Testis (tissue), 2 donors: ENCODE measurements at regions not wholly inside any gene's neighbourhood (a gene's known extent, or its start where the extent isn't known, plus 50 kb on each side); places are given as distances from the start of the nearest gene placed in this dataset.

Experiments
- POLR2A ChIP-seq: fragments of 450-650 bp; IDR thresholded peaks from one replicate; pipeline ENCODE4 v1.6.1; 2017; ENCODE audit warnings: antibody characterized with exemption, mild to moderate bottlenecking, moderate library complexity
- TF ChIP-seq, protein P1 (sequence below), 3 experiments: fragments of 450-650 bp in 2 of 3; fragments of 200-600 bp in 1 of 3; sonication (generic) in 1 of 3; IDR thresholded peaks; one replicate each; pipeline ENCODE4 v1.5.1; 2016 to 2019; ENCODE audit warnings: antibody characterized with exemption in 3 of 3, mild to moderate bottlenecking in 2 of 3, moderate library complexity in 1 of 3

DNA sequence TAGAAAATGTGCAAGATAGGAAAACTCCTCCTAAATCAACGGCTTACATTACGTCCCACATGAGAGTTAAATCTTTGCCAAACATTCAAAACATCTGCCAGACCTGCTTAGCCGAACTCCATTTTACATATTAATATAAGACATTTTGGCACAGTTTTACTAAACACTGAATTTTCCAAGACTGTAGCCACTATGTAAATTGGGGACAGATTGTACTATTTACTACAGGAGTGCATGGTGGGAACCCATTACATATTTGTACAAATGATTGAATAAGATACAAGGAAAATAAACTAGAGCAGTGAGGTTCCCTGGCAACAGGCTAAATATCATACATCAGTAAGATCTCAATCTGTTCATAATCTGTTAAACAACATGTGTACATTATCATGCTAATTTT, 1234.4 kb downstream of the KCNT2 start:
- TF ChIP-seq, protein P1, sequence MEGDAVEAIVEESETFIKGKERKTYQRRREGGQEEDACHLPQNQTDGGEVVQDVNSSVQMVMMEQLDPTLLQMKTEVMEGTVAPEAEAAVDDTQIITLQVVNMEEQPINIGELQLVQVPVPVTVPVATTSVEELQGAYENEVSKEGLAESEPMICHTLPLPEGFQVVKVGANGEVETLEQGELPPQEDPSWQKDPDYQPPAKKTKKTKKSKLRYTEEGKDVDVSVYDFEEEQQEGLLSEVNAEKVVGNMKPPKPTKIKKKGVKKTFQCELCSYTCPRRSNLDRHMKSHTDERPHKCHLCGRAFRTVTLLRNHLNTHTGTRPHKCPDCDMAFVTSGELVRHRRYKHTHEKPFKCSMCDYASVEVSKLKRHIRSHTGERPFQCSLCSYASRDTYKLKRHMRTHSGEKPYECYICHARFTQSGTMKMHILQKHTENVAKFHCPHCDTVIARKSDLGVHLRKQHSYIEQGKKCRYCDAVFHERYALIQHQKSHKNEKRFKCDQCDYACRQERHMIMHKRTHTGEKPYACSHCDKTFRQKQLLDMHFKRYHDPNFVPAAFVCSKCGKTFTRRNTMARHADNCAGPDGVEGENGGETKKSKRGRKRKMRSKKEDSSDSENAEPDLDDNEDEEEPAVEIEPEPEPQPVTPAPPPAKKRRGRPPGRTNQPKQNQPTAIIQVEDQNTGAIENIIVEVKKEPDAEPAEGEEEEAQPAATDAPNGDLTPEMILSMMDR (IDR thresholded peaks at IDR 0.05), result no peak
- no peak for TF ChIP-seq POLR2A
